ENCODE measurements at regions not wholly inside any gene's neighbourhood (a gene's known extent, or its start where the extent isn't known, plus 50 kb on each side); places are given as distances from the start of the nearest gene placed in this dataset.

DNA sequence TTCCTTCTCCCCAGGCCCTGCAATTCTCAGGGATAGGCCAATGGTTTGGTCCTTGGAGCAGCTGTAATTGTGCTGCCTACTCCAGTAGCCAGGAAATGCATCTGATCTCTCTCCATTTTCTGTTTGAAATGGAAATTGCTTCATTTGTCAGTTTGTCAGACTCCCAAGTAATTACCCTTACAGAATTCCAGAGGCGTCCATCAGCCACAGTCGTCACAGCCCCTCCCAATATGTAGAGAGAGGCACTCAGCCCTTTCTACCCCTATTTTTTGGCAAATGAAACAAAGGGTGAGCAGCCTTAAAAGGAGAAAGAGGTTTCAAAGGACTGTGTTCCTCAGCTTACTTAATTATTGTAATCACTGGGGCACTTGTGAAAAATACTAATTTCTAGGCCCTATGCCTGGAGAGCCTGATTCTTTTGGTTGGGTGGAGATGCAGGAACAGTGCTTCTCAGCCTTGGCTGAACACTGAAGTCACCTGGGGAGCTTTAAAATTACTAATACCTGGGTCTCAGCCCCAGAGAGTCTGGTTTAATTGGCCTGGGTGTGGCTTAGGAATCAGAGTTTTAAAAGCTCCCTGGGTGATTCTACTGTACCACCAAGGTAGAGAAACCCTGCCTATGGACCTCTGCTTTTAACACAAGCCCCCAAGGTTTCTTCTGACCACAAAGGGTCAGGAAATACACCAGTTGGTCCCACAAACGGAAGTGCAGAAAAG lies 190.0 kb downstream of the EMP1 start:
- no peak for ATAC-seq (replicated peaks)
- Mint-ChIP-seq H3K4me3 (no peak overlapping the region), H3K36me3 (ENCODE audit: insufficient read depth) (no peaks in the 10 kb centered on the region), H3K4me1 (ENCODE audit: low read depth in 2 of 2) (no peaks in the 10 kb centered on the region), H3K27ac (no peak overlapping the region), H3K9me3 (peaks cover 0 to 2% of the 10 kb centered on the region in 2 donors), H3K27me3 (peaks cover 7 to 51% of the 10 kb centered on the region in 2 donors)
- DNase-seq = no peak

DNA sequence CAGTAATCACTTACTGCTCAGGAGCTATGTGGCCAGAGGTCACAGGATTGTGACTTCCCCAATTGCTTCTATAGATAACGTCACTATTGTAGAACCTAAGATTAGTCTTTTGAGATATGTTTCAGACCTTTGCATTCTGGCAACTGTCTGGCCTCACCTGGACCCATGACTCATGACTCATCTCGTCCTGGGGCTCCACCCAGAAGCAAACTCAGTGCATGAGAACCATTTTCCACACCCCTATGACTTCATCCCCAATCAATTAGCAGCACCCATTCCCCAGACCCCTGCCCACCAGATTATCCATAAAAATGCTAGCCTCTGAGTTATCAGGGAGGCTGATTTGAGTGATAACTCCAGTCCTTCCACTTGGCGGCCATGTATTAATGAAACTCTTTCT lies 186.9 kb downstream of the EMP1 start:
- Mint-ChIP-seq H3K27me3 (peaks cover 7 to 55% of the 10 kb centered on the region in 2 donors), H3K4me1 (ENCODE audit: low read depth in 2 of 2) (no peaks in the 10 kb centered on the region), H3K27ac (no peak overlapping the region), H3K36me3 (ENCODE audit: insufficient read depth) (no peaks in the 10 kb centered on the region), H3K9me3 (no peaks in the 10 kb centered on the region), H3K4me3 (no peak overlapping the region)
- DNase-seq = no peak
- ATAC-seq (replicated peaks) = no peak

DNA sequence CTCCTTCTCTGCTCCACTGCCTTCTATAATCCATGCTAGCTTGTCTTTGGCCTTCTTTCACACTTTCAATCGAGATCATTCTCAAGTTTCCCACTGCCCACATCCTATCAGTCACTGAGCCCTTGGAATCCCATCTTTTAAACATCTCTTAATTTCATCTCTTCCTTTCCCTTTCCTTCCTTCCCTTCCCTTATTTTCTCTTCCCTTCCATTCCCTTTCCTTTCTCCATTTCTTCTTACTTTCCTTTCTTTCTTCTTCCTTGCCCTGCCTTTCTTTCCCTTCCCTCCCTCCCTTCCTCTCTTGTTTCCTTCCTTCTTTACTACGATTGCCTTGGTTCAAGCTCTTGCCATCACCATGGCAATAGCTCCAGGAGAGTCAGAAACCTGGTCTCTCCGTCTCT lies 183.8 kb downstream of the EMP1 start:
- peaks cover 7 to 24% of the 10 kb centered on the region in 2 donors for H3K27me3 Mint-ChIP-seq
- DNase-seq (no peak), ATAC-seq (replicated peaks) (no peak)
- no peaks in the 10 kb centered on the region for H3K4me1 Mint-ChIP-seq (ENCODE audit: low read depth in 2 of 2)
- no peaks in the 10 kb centered on the region for H3K36me3 Mint-ChIP-seq (ENCODE audit: insufficient read depth)
- no peaks in the 10 kb centered on the region for H3K9me3 Mint-ChIP-seq
- no peak overlapping the region for H3K4me3 Mint-ChIP-seq
- H3K27ac Mint-ChIP-seq = no peak overlapping the region

DNA sequence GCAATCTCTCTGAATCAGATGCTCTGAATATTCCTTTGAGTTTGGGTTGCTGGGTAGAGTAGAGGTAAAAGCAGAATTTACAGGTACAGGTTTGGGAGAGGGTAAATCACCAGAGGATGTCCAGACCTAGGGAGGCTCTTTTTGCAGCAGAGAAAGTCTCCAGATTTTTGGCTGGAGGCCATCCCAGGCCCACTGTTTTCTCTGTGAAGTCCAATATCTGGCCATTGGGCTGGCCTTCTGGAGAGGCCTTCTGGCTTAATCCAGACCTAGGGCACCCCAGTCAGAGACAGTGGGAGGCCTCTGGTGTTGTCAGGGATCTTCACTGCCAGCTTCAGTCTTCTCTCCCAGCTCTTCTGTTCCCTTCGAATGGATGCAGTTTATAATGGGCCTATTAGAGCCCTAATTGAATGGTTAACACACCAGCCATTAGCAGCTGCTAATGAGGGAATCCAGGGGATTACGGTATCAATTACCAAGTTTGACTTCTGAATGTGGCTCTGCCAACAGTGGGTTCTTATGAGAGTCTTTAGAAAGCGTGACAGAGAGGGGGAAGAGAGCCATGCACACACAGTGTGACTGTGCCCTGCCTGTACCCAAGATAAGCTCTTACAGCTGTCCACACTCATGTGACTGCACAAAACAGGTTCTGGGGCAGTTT lies 183.1 kb downstream of the EMP1 start:
- no peak for DNase-seq
- no peaks in the 10 kb centered on the region for H3K36me3 Mint-ChIP-seq (ENCODE audit: insufficient read depth)
- peaks cover 8 to 18% of the 10 kb centered on the region in 2 donors for H3K27me3 Mint-ChIP-seq
- ATAC-seq (replicated peaks) = no peak
- no peaks in the 10 kb centered on the region for H3K9me3 Mint-ChIP-seq
- H3K4me3 Mint-ChIP-seq = no peak overlapping the region
- no peaks in the 10 kb centered on the region for H3K4me1 Mint-ChIP-seq (ENCODE audit: low read depth in 2 of 2)
- H3K27ac Mint-ChIP-seq = no peak overlapping the region

DNA sequence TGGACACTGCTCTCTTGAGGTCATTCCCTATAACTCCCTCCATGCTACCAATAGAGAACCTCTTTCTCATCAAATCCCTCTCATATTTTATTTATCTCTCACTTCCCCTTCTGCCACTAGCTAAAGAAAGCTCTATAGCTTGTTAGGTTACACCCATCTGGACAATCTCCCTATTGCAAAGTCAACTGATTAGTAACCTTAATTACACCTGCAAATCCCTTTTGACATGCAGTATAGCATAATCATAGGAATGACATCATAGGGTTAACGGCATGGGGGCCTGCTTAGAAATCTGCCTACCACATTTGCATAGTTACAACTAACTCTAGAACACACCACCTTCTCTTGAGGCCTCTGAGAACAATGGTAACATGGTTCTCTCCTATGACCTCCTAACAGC lies 181.2 kb downstream of the EMP1 start:
- DNase-seq (no peak), ATAC-seq (replicated peaks) (no peak)
- H3K4me3 Mint-ChIP-seq = no peak overlapping the region
- peaks cover 10 to 18% of the 10 kb centered on the region in 2 donors for H3K27me3 Mint-ChIP-seq
- no peaks in the 10 kb centered on the region for H3K4me1 Mint-ChIP-seq (ENCODE audit: low read depth in 2 of 2)
- H3K27ac Mint-ChIP-seq = no peak overlapping the region
- no peaks in the 10 kb centered on the region for H3K36me3 Mint-ChIP-seq (ENCODE audit: insufficient read depth)
- no peaks in the 10 kb centered on the region for H3K9me3 Mint-ChIP-seq

DNA sequence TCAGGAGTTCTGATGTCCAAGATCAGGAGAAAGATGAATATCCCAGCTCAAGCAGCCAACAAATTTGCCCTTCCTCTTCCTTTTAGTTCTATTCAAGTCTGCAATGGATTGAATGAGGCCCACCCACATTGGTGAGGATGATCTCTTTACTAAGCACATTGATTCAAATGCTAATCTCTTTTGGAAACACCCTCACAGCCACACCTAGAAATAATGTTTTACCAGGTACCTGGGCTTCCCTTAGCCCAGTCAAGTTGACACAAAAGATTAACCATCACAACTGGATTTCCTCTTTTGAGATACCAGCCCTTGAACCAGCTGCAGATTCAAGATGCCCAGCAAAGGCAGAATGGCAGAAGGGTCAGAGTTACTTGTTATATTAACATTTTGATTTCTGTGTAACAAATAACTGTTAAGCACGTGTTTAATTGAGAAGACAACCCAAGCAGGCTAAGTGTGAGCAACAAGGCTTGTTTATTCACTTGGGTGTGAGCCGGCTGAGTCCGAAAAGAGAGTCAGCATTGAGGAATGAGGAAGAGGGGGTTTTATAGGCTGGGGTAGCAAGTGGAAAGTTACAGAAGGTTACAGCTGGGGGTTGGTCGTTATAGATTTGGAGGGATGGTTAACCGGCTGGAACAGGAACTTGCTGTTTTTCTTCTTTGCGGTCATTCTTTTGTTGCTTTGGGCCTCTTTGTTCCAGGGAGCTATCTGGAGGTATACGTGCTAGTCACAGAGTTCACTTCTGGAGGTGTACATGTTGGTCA lies 180.3 kb downstream of the EMP1 start:
- H3K4me3 Mint-ChIP-seq = no peak overlapping the region
- DNase-seq (no peak), ATAC-seq (replicated peaks) (no peak)
- H3K27ac Mint-ChIP-seq = no peak overlapping the region
- peaks cover 16 to 17% of the 10 kb centered on the region in 2 donors for H3K27me3 Mint-ChIP-seq
- no peaks in the 10 kb centered on the region for H3K4me1 Mint-ChIP-seq (ENCODE audit: low read depth in 2 of 2)
- H3K36me3 Mint-ChIP-seq (ENCODE audit: insufficient read depth) = no peaks in the 10 kb centered on the region
- no peaks in the 10 kb centered on the region for H3K9me3 Mint-ChIP-seq

DNA sequence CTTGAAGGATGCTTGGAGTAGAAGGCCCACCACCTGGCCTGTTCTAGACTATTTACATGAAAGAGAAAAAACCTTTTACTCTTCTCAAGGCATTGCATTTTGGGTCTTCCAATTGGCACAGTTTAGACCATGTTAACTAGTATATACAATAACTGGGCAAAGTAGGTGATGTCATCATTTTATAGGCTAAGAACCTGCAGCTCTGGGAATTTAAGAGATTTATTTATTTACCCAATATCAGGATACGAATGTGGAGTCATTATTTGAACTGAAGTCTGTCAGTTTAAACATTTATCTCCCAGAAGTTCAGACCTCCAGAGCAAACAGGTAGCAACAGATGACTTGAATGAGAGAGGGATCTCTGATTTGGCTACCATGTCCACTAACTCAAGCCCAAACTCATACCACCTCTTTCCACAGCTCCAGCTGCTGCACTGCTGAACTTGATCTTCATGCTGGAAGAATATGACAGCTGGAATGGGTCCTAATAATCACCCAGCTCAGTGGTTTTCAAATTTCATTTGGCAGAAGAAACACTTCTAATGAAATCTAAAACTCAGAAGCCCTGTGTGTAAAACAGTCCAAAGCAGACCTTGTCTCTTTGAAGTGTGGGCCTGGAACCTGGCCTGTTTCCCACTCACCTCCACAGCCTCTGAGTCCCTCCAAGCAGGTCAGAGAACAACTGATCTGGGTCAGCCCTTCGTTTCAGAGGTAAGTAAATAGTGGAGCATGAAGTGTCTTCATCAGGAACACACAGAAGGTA lies 179.2 kb downstream of the EMP1 start:
- Mint-ChIP-seq H3K9me3 (no peaks in the 10 kb centered on the region), H3K27me3 (peaks cover 20 to 24% of the 10 kb centered on the region in 2 donors), H3K4me3 (no peak overlapping the region), H3K4me1 (ENCODE audit: low read depth in 2 of 2) (no peaks in the 10 kb centered on the region), H3K27ac (no peak overlapping the region), H3K36me3 (ENCODE audit: insufficient read depth) (no peaks in the 10 kb centered on the region)
- no peak for ATAC-seq (replicated peaks)
- no peak for DNase-seq

DNA sequence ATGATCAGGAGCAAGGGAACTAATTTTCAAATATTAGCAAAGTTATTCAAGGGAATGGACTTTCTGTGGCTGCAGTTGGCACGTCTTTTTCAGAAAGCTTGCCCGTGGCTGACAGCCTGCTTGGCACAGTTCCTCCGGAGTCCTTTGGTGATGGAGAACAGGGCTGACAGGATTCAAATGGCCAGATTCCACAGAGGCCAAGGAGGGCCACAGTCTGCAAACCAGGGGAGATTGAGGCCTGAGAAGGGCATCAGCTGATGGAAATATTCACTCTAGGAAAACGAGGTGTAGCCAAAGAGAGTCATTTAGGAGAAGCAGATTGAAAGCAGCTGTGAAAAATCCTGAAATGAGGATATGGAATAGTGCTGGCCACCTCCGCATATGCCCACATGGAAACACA lies 178.3 kb downstream of the EMP1 start:
- H3K36me3 Mint-ChIP-seq (ENCODE audit: insufficient read depth) = no peaks in the 10 kb centered on the region
- no peak overlapping the region for H3K27ac Mint-ChIP-seq
- peaks cover 17 to 28% of the 10 kb centered on the region in 2 donors for H3K27me3 Mint-ChIP-seq
- no peaks in the 10 kb centered on the region for H3K9me3 Mint-ChIP-seq
- no peaks in the 10 kb centered on the region for H3K4me1 Mint-ChIP-seq (ENCODE audit: low read depth in 2 of 2)
- DNase-seq = no peak
- H3K4me3 Mint-ChIP-seq = no peak overlapping the region
- no peak for ATAC-seq (replicated peaks)

DNA sequence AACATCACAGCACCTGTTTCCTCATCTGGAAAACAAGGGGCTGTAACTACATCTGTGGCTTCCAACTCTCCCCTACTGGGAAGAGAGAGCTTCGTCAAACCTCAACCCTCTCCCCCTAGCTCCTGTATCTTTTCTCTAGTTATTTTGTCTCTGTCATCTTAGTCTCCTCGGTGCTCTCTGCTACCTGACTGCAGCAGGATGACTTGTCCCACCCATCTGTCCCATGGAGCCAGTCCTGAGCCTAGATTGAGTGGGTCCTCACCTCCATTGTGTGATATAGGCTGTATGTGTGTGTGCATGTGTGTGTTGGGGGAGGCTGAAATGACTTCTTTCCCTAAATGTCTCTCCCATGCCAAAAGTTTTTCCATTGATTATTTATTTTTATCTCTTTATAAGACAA lies 177.3 kb downstream of the EMP1 start:
- H3K27me3 Mint-ChIP-seq = peaks cover 18 to 28% of the 10 kb centered on the region in 2 donors
- H3K4me3 Mint-ChIP-seq = no peak overlapping the region
- no peak overlapping the region for H3K27ac Mint-ChIP-seq
- DNase-seq = no peak
- no peaks in the 10 kb centered on the region for H3K4me1 Mint-ChIP-seq (ENCODE audit: low read depth in 2 of 2)
- no peaks in the 10 kb centered on the region for H3K9me3 Mint-ChIP-seq
- H3K36me3 Mint-ChIP-seq (ENCODE audit: insufficient read depth) = no peaks in the 10 kb centered on the region
- no peak for ATAC-seq (replicated peaks)

DNA sequence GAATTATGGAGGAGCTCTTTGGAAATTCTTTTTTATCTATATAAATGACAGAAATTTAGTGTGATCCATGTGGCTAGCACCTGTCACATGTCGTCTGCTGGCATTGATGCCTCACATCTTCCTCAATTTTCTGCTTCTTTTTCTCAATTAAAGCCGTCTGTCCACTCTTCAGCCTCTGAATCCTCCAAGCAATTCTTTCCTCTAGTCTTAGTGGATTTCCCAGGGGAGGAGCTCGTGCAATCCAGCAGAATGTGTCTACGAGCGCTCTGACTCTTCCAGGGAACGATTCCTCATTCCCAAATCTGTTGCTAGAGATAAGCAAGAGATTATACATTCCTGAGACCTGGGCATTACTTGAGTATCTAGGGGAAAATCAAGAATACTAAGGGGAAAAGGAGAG lies 176.6 kb downstream of the EMP1 start:
- no peak for DNase-seq
- H3K36me3 Mint-ChIP-seq (ENCODE audit: insufficient read depth) = no peaks in the 10 kb centered on the region
- H3K4me3 Mint-ChIP-seq = no peak overlapping the region
- no peak for ATAC-seq (replicated peaks)
- H3K4me1 Mint-ChIP-seq (ENCODE audit: low read depth in 2 of 2) = no peaks in the 10 kb centered on the region
- H3K27ac Mint-ChIP-seq = no peak overlapping the region
- peaks cover 24 to 28% of the 10 kb centered on the region in 2 donors for H3K27me3 Mint-ChIP-seq
- no peaks in the 10 kb centered on the region for H3K9me3 Mint-ChIP-seq

DNA sequence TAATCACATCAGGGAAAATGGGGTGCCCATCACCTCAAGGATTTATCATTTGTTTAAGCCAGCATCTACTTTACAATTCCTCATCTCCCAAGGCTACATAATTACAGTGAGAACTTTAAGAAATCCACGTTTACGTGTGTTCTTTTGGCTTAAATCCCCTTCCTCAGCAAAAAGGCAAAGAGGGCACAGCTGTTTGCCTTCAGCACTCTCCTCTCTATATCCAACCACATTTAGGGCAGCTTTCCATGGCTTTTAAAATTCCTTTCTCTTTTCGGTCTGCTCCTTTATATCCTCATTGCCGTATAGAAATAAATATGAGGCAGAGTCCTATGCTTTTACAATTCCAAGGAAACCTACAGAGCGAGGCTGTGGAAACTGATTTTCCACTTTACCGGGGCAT lies 175.9 kb downstream of the EMP1 start:
- no peak for DNase-seq
- Mint-ChIP-seq H3K27me3 (peaks cover 28 to 32% of the 10 kb centered on the region in 2 donors), H3K4me1 (ENCODE audit: low read depth in 2 of 2) (no peaks in the 10 kb centered on the region), H3K9me3 (no peaks in the 10 kb centered on the region), H3K36me3 (ENCODE audit: insufficient read depth) (no peaks in the 10 kb centered on the region), H3K4me3 (no peak overlapping the region), H3K27ac (no peak overlapping the region)
- no peak for ATAC-seq (replicated peaks)

DNA sequence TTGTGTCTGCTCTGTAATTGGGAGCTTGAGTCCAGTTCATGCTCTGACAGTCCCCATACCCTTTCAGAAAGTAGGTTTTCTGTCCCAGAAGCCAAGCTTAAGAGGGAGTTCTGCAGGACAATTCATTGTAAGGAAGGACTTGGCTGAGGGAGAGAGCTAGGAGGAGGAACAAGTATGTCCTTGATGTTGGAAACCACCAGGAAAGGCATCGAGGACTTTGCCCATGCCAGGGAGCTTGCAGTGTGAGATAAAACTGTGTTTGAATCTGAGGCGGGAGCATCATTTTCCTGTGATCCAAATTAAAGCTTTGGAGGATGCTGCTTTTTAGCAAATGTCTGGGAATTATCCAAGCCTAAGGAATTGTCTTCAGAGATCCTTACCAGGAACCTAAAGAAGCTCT lies 175.3 kb downstream of the EMP1 start:
- no peaks in the 10 kb centered on the region for H3K9me3 Mint-ChIP-seq
- ATAC-seq (replicated peaks) (no peak), DNase-seq (no peak)
- no peak overlapping the region for H3K27ac Mint-ChIP-seq
- H3K4me3 Mint-ChIP-seq = no peak overlapping the region
- H3K4me1 Mint-ChIP-seq (ENCODE audit: low read depth in 2 of 2) = no peaks in the 10 kb centered on the region
- peaks cover 24 to 38% of the 10 kb centered on the region in 2 donors for H3K27me3 Mint-ChIP-seq
- no peaks in the 10 kb centered on the region for H3K36me3 Mint-ChIP-seq (ENCODE audit: insufficient read depth)

DNA sequence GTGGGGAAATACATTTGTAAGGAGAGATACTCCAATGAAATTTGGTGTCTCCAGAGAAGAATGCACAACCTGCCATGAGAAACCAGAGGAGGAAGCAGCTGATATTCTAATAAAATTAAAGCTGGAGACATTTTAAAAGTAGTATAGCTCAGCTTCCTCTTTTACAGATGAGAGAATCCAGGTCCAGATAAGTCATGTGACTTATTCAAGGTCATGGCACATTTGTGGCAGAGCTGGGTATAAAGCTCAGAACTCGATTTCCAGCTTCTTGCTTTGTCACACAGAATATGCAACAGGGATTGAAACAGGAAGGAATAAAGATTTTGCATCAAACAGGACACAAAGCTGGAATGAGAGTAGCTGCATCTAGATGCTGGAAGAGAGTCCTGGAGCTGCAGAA lies 174.8 kb downstream of the EMP1 start:
- H3K36me3 Mint-ChIP-seq (ENCODE audit: insufficient read depth) = no peaks in the 10 kb centered on the region
- DNase-seq = no peak
- no peak for ATAC-seq (replicated peaks)
- H3K9me3 Mint-ChIP-seq = no peaks in the 10 kb centered on the region
- no peak overlapping the region for H3K27ac Mint-ChIP-seq
- H3K27me3 Mint-ChIP-seq = peaks cover 22 to 42% of the 10 kb centered on the region in 2 donors
- no peaks in the 10 kb centered on the region for H3K4me1 Mint-ChIP-seq (ENCODE audit: low read depth in 2 of 2)
- H3K4me3 Mint-ChIP-seq = no peak overlapping the region
